Astrocyte (in vitro differentiated cells and primary cell): ENCODE measurements at regions not wholly inside any gene's neighbourhood (a gene's known extent, or its start where the extent isn't known, plus 50 kb on each side); places are given as distances from the start of the nearest gene placed in this dataset.
A peak's percentile ranks its signal among the peaks of the same experiment; 100 is the strongest.

Experiments
- DNase-seq: peaks from one replicate; pipeline ENCODE4 v3.0.0-alpha.2; 2010; ENCODE audit warnings: low read depth
- FAIRE-seq: peaks from 2 replicates; lab custom pipeline; 2011; peaks lifted over from hg19 to GRCh38; lab: Jason Lieb, UNC
- H2AFZ ChIP-seq: 2 replicates; pipeline ENCODE4 v1.6.0; 2012; ENCODE audit warnings: low read depth, low read length, inconsistent platforms
- H3K27ac ChIP-seq: 2 replicates; pipeline ENCODE4 v1.5.1; 2011; ENCODE audit warnings: low read depth, low read length, inconsistent platforms
- H3K27me3 ChIP-seq: 2 replicates; pipeline ENCODE4 v1.6.0; 2011; ENCODE audit warnings: low read length, inconsistent platforms; ENCODE audit not compliant: insufficient read depth
- H3K36me3 ChIP-seq: 2 replicates; pipeline ENCODE4 v1.5.1; 2011; ENCODE audit warnings: low read length, inconsistent platforms; ENCODE audit not compliant: insufficient read depth
- H3K4me1 ChIP-seq: 2 replicates; pipeline ENCODE4 v1.5.1; 2011; ENCODE audit warnings: low read length, inconsistent platforms; ENCODE audit not compliant: insufficient read depth
- H3K4me2 ChIP-seq: 2 replicates; pipeline ENCODE4 v1.6.0; 2012; ENCODE audit warnings: low read length, inconsistent platforms
- H3K4me3 ChIP-seq: 2 replicates; pipeline ENCODE4 v1.5.1; 2011; ENCODE audit warnings: low read depth, mild to moderate bottlenecking, low read length, inconsistent platforms; ENCODE audit not compliant: insufficient read depth
- H3K79me2 ChIP-seq: 2 replicates; pipeline ENCODE4 v1.6.0; 2012; ENCODE audit warnings: mild to moderate bottlenecking, low read length, inconsistent platforms; ENCODE audit not compliant: insufficient read depth
- H3K9ac ChIP-seq: 2 replicates; pipeline ENCODE4 v1.6.0; 2012; ENCODE audit warnings: mild to moderate bottlenecking, low read length, inconsistent platforms
- H3K9me3 ChIP-seq: 2 replicates; pipeline ENCODE4 v1.5.1; 2012; ENCODE audit warnings: low read depth, mild to moderate bottlenecking, low read length, inconsistent platforms; ENCODE audit not compliant: insufficient read depth
- H4K20me1 ChIP-seq: 2 replicates; pipeline ENCODE4 v1.6.0; 2012; ENCODE audit warnings: low read length, inconsistent platforms; ENCODE audit not compliant: insufficient read depth
- H3K27ac Mint-ChIP-seq: one replicate; pipeline ENCODE4 v1.8.0; 2021; ENCODE audit warnings: mild to moderate bottlenecking, mixed read lengths; ENCODE audit not compliant: unreplicated experiment
- H3K27me3 Mint-ChIP-seq: one replicate; pipeline ENCODE4 v1.8.0; 2021; ENCODE audit warnings: low read depth, mixed read lengths; ENCODE audit not compliant: unreplicated experiment
- H3K36me3 Mint-ChIP-seq: one replicate; pipeline ENCODE4 v1.8.0; 2021; ENCODE audit warnings: low read depth, mixed read lengths; ENCODE audit not compliant: unreplicated experiment
- H3K4me1 Mint-ChIP-seq: one replicate; pipeline ENCODE4 v1.8.0; 2021; ENCODE audit warnings: low read depth, mixed read lengths; ENCODE audit not compliant: unreplicated experiment
- H3K4me3 Mint-ChIP-seq: one replicate; pipeline ENCODE4 v1.8.0; 2021; ENCODE audit warnings: mild to moderate bottlenecking, moderate library complexity, mixed read lengths; ENCODE audit not compliant: unreplicated experiment
- H3K9me3 Mint-ChIP-seq: one replicate; pipeline ENCODE4 v1.8.0; 2021; ENCODE audit warnings: mild to moderate bottlenecking, mixed read lengths; ENCODE audit not compliant: unreplicated experiment
- EZH2 ChIP-seq: IDR thresholded peaks from 2 replicates; pipeline ENCODE4 v1.6.1; 2012; ENCODE audit warnings: mild to moderate bottlenecking, low read length, inconsistent platforms; ENCODE audit not compliant: insufficient read depth
- TF ChIP-seq, protein P1 (sequence below): IDR thresholded peaks from 2 replicates; pipeline ENCODE4 v1.5.1; 2011; ENCODE audit warnings: low read depth, mild to moderate bottlenecking, inconsistent platforms, low read length, moderate library complexity; ENCODE audit not compliant: insufficient read depth

DNA sequence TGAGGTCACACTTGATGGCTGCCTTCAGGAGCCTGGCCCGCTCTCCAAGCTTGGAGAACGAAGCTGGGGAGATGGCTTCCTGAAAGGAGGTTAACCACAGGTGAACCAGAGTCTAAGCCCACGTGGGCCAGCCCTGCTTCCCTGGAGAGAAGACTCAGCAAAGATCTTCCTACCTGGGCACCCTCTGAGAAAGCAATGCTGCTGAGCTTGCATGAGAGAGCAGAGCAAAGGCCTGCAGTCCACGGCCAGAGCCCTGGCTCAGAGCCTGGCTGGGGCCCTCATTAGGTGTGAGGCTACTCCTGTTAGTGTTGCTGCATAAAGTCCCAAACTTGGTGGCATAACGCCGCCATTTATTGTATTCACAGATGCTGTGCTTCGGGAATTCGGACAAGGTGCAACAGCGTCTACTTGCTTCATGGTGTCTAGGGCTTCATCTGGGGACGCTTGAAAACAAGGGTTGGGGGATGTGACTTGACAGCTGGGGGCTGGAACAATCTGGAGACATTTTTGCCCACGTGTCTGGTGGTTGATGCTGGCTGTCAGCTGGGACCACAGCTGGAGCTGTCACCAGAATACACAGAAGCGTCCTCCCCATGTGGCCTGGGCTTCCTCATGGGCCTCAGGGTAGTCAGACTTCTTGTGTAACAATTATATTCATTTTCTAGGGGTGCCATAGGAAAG is 87.9 kb upstream of the MEF2A start:
- Histone ChIP-seq H3K4me3 (no peak overlapping the region), H3K4me1 (peaks cover 26% of the 10 kb centered on the region), H3K27ac (peak overlapping the region; percentile 79), H3K36me3 (no peaks in the 10 kb centered on the region), H3K79me2 (no peaks in the 10 kb centered on the region), H3K27me3 (no peaks in the 10 kb centered on the region), H4K20me1 (no peaks in the 10 kb centered on the region), H3K9me3 (no peaks in the 10 kb centered on the region), H2AFZ (peak overlapping the region; percentile 11), H3K4me2 (peak overlapping the region; percentile 78), H3K9ac (peak overlapping the region; percentile 74)
- FAIRE-seq (no peak), DNase-seq (no peak)
- H3K4me1 Mint-ChIP-seq: peaks cover 1% of the 10 kb centered on the region
- no peak overlapping the region for H3K4me3 Mint-ChIP-seq
- TF ChIP-seq EZH2: no peak
- TF ChIP-seq, protein P1, sequence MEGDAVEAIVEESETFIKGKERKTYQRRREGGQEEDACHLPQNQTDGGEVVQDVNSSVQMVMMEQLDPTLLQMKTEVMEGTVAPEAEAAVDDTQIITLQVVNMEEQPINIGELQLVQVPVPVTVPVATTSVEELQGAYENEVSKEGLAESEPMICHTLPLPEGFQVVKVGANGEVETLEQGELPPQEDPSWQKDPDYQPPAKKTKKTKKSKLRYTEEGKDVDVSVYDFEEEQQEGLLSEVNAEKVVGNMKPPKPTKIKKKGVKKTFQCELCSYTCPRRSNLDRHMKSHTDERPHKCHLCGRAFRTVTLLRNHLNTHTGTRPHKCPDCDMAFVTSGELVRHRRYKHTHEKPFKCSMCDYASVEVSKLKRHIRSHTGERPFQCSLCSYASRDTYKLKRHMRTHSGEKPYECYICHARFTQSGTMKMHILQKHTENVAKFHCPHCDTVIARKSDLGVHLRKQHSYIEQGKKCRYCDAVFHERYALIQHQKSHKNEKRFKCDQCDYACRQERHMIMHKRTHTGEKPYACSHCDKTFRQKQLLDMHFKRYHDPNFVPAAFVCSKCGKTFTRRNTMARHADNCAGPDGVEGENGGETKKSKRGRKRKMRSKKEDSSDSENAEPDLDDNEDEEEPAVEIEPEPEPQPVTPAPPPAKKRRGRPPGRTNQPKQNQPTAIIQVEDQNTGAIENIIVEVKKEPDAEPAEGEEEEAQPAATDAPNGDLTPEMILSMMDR: no peak
- H3K27me3 Mint-ChIP-seq: peaks cover 3% of the 10 kb centered on the region
- peaks cover 4% of the 10 kb centered on the region for H3K36me3 Mint-ChIP-seq
- no peak overlapping the region for H3K27ac Mint-ChIP-seq
- no peaks in the 10 kb centered on the region for H3K9me3 Mint-ChIP-seq

DNA sequence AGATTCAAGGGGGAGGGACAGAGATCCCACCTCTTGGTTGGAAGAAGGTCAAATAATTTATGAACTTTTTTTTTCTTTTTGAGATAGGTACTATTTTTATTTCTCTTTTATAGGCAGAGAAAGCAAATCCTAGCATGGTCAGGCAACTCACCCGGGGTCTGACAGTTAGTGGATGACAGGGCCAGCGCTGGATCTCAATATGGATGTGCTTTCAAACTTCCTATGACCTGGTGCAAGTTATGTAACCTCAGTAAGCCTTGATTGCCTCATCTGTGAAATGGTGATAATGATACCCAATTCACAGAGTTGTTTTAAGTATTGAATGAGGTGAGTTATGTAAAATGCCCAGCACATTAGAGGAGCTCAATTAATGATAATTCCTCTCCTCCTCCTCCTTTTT is 86.8 kb upstream of the MEF2A start:
- Mint-ChIP-seq H3K27me3 (peaks cover 3% of the 10 kb centered on the region), H3K4me3 (no peak overlapping the region), H3K36me3 (peaks cover 4% of the 10 kb centered on the region), H3K4me1 (peaks cover 1% of the 10 kb centered on the region), H3K9me3 (no peaks in the 10 kb centered on the region), H3K27ac (no peak overlapping the region)
- Histone ChIP-seq H3K27me3 (no peaks in the 10 kb centered on the region), H3K27ac (no peak overlapping the region), H3K9ac (no peak overlapping the region), H3K9me3 (no peaks in the 10 kb centered on the region), H2AFZ (no peak overlapping the region), H3K4me2 (no peak overlapping the region), H3K79me2 (no peaks in the 10 kb centered on the region), H3K4me3 (no peak overlapping the region), H4K20me1 (no peaks in the 10 kb centered on the region), H3K36me3 (no peaks in the 10 kb centered on the region), H3K4me1 (peaks cover 26% of the 10 kb centered on the region)
- FAIRE-seq: no peak
- TF ChIP-seq, protein P1: no peak
- no peak for TF ChIP-seq EZH2
- no peak for DNase-seq

DNA sequence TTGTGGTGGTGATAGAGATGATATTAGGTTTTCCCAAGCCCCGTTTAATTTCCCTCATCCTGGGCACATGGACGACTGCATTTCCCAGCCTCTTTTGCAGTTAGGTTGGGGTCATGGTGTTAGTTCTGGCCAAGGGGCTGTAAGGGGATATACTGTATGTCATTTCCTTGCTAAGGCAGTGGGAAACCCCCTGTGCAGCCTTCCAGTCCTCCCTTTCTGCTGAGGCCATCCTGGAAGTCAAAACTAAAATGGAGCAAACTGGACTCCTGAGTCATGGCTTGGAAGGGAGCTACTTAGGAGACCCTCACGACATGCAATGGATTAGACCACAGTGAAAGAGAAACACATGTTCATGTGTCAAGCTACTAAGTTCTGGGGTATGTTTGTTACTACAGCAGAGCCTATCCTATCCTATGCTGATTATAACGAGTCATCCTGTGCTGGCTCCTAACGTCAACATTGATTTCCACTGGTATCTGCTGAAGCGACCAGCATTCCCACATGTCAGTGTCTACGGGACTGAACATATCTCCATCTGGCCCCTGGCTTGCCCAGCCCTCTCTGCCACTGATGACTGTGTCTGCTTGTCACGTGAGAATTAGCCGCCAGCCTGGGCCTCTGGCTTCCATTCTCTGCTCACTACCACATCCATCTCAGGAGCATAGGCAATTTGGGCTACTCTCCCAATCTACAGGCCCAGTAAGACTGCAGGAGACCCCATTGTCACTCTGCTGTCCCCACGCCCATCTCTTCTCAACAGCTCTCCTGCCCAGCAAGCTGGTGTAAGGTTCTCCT is 85.6 kb upstream of the MEF2A start:
- FAIRE-seq (no peak), DNase-seq (peak; percentile 22)
- H3K27ac ChIP-seq: no peak overlapping the region
- H3K4me3 ChIP-seq: no peak overlapping the region
- peaks cover 26% of the 10 kb centered on the region for H3K4me1 ChIP-seq
- no peaks in the 10 kb centered on the region for H3K9me3 ChIP-seq
- Mint-ChIP-seq H3K9me3 (no peaks in the 10 kb centered on the region), H3K27me3 (peaks cover 3% of the 10 kb centered on the region), H3K4me3 (no peak overlapping the region), H3K36me3 (peaks cover 4% of the 10 kb centered on the region), H3K27ac (no peak overlapping the region), H3K4me1 (peaks cover 1% of the 10 kb centered on the region)
- no peak overlapping the region for H2AFZ ChIP-seq
- no peaks in the 10 kb centered on the region for H3K79me2 ChIP-seq
- H3K27me3 ChIP-seq: no peaks in the 10 kb centered on the region
- no peak overlapping the region for H3K9ac ChIP-seq
- H4K20me1 ChIP-seq: no peaks in the 10 kb centered on the region
- TF ChIP-seq, protein P1: no peak
- no peak for TF ChIP-seq EZH2
- no peaks in the 10 kb centered on the region for H3K36me3 ChIP-seq
- no peak overlapping the region for H3K4me2 ChIP-seq
